Right lobe of liver (tissue), 4 donors: ENCODE measurements at regions not wholly inside any gene's neighbourhood (a gene's known extent, or its start where the extent isn't known, plus 50 kb on each side); places are given as distances from the start of the nearest gene placed in this dataset.

ENCODE experiments used
- POLR2A ChIP-seq: fragments of 450-650 bp; IDR thresholded peaks from one replicate; pipeline ENCODE4 v1.6.1; 2017; ENCODE audit warnings: antibody characterized with exemption, mild to moderate bottlenecking
- TF ChIP-seq, protein P1 (sequence below), 4 donors: fragments of 200-600 bp in 3 of 4; fragments of 450-650 bp in 1 of 4; IDR thresholded peaks; one replicate each; pipeline versions ENCODE4 v1.5.1 to v1.8.0; 2016 to 2022; ENCODE audit warnings: antibody characterized with exemption in 4 of 4, mild to moderate bottlenecking in 2 of 4
- donor health status: DM: no; HTN: no; CAD: no.
- donor health status: DM: no; HTN: no; CAD: no.
- donor health status: DM: no; HTN: yes; CAD: no.

DNA sequence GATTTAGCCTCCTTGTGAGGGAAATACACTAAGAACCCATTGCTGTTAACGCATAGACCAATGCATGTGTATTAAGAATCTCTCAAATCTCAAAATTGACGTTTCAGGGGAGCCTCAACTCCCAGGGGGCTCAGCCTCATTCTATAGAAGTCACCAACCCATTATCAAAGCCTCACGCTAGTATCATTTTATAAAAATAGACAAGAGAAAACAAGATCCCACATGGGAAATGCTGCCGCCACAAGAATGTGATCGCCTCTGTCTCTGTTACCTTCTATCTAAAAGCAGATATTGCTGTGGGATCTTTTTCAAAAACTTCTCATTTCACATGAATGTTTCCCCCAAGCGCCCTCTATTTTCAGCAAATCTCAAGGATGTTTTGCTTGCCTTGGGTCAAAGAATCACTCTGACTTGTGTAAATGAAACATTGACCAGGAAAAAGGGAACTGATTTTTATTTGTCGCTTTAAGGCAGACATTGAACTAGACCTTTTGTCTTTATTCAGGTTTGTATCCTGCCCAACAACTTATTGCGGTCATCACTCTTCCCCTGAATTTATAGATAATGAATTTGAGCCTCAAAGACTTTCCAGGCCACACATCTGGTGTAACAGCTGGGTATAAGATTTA is 679.0 kb upstream of the ID2 start:
- TF ChIP-seq, protein P1, sequence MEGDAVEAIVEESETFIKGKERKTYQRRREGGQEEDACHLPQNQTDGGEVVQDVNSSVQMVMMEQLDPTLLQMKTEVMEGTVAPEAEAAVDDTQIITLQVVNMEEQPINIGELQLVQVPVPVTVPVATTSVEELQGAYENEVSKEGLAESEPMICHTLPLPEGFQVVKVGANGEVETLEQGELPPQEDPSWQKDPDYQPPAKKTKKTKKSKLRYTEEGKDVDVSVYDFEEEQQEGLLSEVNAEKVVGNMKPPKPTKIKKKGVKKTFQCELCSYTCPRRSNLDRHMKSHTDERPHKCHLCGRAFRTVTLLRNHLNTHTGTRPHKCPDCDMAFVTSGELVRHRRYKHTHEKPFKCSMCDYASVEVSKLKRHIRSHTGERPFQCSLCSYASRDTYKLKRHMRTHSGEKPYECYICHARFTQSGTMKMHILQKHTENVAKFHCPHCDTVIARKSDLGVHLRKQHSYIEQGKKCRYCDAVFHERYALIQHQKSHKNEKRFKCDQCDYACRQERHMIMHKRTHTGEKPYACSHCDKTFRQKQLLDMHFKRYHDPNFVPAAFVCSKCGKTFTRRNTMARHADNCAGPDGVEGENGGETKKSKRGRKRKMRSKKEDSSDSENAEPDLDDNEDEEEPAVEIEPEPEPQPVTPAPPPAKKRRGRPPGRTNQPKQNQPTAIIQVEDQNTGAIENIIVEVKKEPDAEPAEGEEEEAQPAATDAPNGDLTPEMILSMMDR (IDR thresholded peaks at IDR 0.05): no peak
- TF ChIP-seq POLR2A: no peak
